ENCODE measurements at regions not wholly inside any gene's neighbourhood (a gene's known extent, or its start where the extent isn't known, plus 50 kb on each side); places are given as distances from the start of the nearest gene placed in this dataset.

DNA sequence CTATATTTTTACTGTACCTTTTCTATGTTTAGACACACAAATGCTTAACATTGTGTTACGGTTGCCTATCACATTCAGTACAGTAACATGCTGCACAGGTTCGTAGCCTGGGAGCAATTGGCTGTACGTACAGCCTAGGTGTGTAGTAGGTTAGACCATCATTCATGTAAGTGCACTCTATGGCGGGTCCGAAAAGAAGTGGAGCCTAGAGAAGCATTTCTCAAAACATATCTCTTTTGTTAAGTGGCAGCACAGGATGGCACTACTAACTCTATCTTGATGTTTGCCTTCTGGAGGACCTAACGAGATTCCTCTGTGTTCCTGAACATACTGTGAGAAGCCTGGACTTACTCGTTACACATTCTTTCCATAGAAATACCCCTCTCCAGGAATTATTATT lies 132.3 kb upstream of the ADPGK start:
- TF ChIP-seq, protein P1, sequence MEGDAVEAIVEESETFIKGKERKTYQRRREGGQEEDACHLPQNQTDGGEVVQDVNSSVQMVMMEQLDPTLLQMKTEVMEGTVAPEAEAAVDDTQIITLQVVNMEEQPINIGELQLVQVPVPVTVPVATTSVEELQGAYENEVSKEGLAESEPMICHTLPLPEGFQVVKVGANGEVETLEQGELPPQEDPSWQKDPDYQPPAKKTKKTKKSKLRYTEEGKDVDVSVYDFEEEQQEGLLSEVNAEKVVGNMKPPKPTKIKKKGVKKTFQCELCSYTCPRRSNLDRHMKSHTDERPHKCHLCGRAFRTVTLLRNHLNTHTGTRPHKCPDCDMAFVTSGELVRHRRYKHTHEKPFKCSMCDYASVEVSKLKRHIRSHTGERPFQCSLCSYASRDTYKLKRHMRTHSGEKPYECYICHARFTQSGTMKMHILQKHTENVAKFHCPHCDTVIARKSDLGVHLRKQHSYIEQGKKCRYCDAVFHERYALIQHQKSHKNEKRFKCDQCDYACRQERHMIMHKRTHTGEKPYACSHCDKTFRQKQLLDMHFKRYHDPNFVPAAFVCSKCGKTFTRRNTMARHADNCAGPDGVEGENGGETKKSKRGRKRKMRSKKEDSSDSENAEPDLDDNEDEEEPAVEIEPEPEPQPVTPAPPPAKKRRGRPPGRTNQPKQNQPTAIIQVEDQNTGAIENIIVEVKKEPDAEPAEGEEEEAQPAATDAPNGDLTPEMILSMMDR (IDR thresholded peaks at IDR 0.05; ENCODE audit: low read depth, low read length, missing input control), result no peak
- TF ChIP-seq FOXA1 (IDR thresholded peaks at IDR 0.05), result no peak
- TF ChIP-seq TAF1 (conservative IDR thresholded peaks at IDR 0.05), result no peak
- TF ChIP-seq GABPA (IDR thresholded peaks at IDR 0.05 in 1 of 2, conservative IDR thresholded peaks at IDR 0.05 in 1 of 2), result no peak
- no peak for TF ChIP-seq YY1 (IDR thresholded peaks at IDR 0.05)
- TF ChIP-seq, protein P2, sequence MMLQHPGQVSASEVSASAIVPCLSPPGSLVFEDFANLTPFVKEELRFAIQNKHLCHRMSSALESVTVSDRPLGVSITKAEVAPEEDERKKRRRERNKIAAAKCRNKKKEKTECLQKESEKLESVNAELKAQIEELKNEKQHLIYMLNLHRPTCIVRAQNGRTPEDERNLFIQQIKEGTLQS (IDR thresholded peaks at IDR 0.05), result no peak
- TF ChIP-seq JUND (IDR thresholded peaks at IDR 0.05), result no peak
- TF ChIP-seq SP1 (IDR thresholded peaks at IDR 0.05), result no peak
